K562 (cell line): ENCODE measurements at regions not wholly inside any gene's neighbourhood (a gene's known extent, or its start where the extent isn't known, plus 50 kb on each side); places are given as distances from the start of the nearest gene placed in this dataset.

Experiments
- HSF4 ChIP-seq: fragments of 250-450 bp; sonication (Bioruptor Pico); IDR thresholded peaks from 2 replicates; pipeline ENCODE4 v2.1.2; 2022; ENCODE audit warnings: mild to moderate bottlenecking, moderate library complexity, borderline replicate concordance
- RBM25 ChIP-seq: fragments of 200-400 bp; formaldehyde crosslinking; IDR thresholded peaks from 2 replicates; pipeline ENCODE4 v1.6.1; 2018; ENCODE audit warnings: low read length, low read depth, moderate library complexity; ENCODE audit not compliant: severe bottlenecking
- REST ChIP-seq, 2 experiments: fragments of 450-650 bp; formaldehyde crosslinking in 1 of 2; IDR thresholded peaks; 2 replicates each; pipeline versions ENCODE4 v1.4.0 to v1.6.1; 2014 to 2020; ENCODE audit warnings: mild to moderate bottlenecking in 2 of 2, borderline replicate concordance in 1 of 2, low read depth in 1 of 2
- SP2 ChIP-seq: IDR thresholded peaks from 2 replicates; pipeline ENCODE4 v1.6.1; 2011; ENCODE audit warnings: mild to moderate bottlenecking, low read depth, low read length, moderate library complexity; ENCODE audit not compliant: poor library complexity, severe bottlenecking; ENCODE audit errors: extremely low read depth
- WHSC1 ChIP-seq: IDR thresholded peaks from one replicate; pipeline ENCODE4 v1.6.1; 2012; ENCODE audit warnings: low read length, control low read depth, inconsistent platforms
- ZBTB49 ChIP-seq: sonication (generic); formaldehyde crosslinking; IDR thresholded peaks from 2 replicates; pipeline ENCODE4 v1.8.0; 2022; ENCODE audit warnings: missing genetic modification reagents, mild to moderate bottlenecking, borderline replicate concordance
- ZFP36 ChIP-seq: fragments of 150-350 bp; IDR thresholded peaks from 2 replicates; pipeline ENCODE4 v1.6.1; 2018; ENCODE audit warnings: low read length, low read depth; ENCODE audit not compliant: partially characterized antibody

- TF ChIP-seq REST (IDR thresholded peaks at IDR 0.05; ENCODE audit: borderline replicate concordance) (no peak), REST (CRISPR knock-in tag; IDR thresholded peaks at IDR 0.05; ENCODE audit: low read depth) (no peak), RBM25 (peak; percentile 69), ZFP36 (peak; percentile 90), SP2 (no peak), ZBTB49 (CRISPR knock-in tag) (no peak), WHSC1 (no peak), HSF4 (CRISPR knock-in tag) (no peak)
Observed at GRCh38 chr16:25443994-25444393, 186.3 kb upstream of the ZKSCAN2 start (continued).
